ENCODE measurements at regions not wholly inside any gene's neighbourhood (a gene's known extent, or its start where the extent isn't known, plus 50 kb on each side); places are given as distances from the start of the nearest gene placed in this dataset.

GRCh38 chr6:63491119-63491518 lies 81.2 kb upstream of the LOC128125822 start:
- H3K27ac ChIP-seq: no peak overlapping the region
- H3K4me3 ChIP-seq: no peak overlapping the region
- no peaks in the 10 kb centered on the region for H3K27me3 ChIP-seq
- H3K4me1 ChIP-seq: no peaks in the 10 kb centered on the region
- H3K9me3 ChIP-seq (replicated peaks in 1 of 11): no peaks in the 10 kb centered on the region
- no peak overlapping the region for H3K4me2 ChIP-seq
- no peaks in the 10 kb centered on the region for H3K36me3 ChIP-seq
- no peaks in the 10 kb centered on the region for H4K20me1 ChIP-seq
- H3K9ac ChIP-seq: no peak overlapping the region
- no peak for TF ChIP-seq Cebpa-rat (IDR thresholded peaks at IDR 0.05)

DNA sequence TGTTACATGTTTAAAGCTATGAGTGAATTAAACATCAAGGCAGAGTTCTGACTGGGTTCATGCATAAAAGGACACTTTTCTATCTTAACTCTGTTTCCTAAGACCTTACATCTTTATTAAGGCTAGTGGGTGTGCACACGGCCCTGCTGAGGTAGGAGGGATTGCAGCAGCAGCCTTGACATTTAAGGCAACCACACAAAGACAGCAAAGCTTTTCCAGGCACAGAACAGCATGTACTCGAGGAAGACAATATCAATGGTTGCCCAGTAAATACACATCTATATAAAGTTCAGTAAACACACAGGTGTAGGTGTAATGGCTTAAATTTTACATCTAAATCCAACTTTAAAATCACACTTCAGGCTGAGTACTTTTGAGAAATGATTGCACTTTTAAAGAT lies 79.8 kb upstream of the LOC128125822 start:
- TF ChIP-seq Cebpa-rat (IDR thresholded peaks at IDR 0.05): no peak
- H3K4me2 ChIP-seq: no peak overlapping the region
- H3K4me3 ChIP-seq: no peak overlapping the region
- no peaks in the 10 kb centered on the region for H3K9me3 ChIP-seq (replicated peaks in 1 of 11)
- H4K20me1 ChIP-seq: no peaks in the 10 kb centered on the region
- no peaks in the 10 kb centered on the region for H3K36me3 ChIP-seq
- no peak overlapping the region for H3K9ac ChIP-seq
- no peak overlapping the region for H3K27ac ChIP-seq
- no peaks in the 10 kb centered on the region for H3K4me1 ChIP-seq
- no peaks in the 10 kb centered on the region for H3K27me3 ChIP-seq

DNA sequence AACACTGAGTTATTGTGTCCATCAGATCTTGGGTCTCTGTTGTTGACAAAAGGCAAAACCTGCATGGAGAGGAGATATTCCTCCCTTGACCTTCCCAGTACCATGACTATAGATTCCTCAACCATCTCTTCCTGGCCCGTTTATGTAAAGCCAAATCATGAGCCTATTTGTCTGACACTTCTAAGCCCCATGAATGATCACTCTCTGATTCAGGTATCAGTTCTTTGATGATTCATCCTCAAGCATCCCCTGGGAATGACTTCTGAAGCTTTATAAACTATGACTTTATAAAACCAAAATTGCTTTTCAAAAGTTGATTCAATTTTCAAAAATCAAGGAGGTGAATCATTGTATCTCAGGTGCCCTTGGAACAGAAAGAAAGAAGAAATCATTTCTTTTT lies 78.7 kb upstream of the LOC128125822 start:
- TF ChIP-seq Cebpa-rat (IDR thresholded peaks at IDR 0.05): no peak
- Histone ChIP-seq H3K36me3 (no peaks in the 10 kb centered on the region), H3K9ac (no peak overlapping the region), H3K4me2 (no peak overlapping the region), H4K20me1 (no peaks in the 10 kb centered on the region), H3K9me3 (replicated peaks in 1 of 11) (no peaks in the 10 kb centered on the region), H3K4me1 (no peaks in the 10 kb centered on the region), H3K27me3 (no peaks in the 10 kb centered on the region), H3K27ac (no peak overlapping the region), H3K4me3 (no peak overlapping the region)

GRCh38 chr6:63496361-63496804 lies 75.9 kb upstream of the LOC128125822 start:
- Histone ChIP-seq H3K9ac (no peak overlapping the region), H3K27ac (no peak overlapping the region), H3K4me3 (no peak overlapping the region), H3K4me1 (no peaks in the 10 kb centered on the region), H3K9me3 (replicated peaks in 1 of 11) (no peaks in the 10 kb centered on the region), H3K4me2 (no peak overlapping the region), H3K36me3 (no peaks in the 10 kb centered on the region), H3K27me3 (no peaks in the 10 kb centered on the region), H4K20me1 (no peaks in the 10 kb centered on the region)
- no peak for TF ChIP-seq Cebpa-rat (IDR thresholded peaks at IDR 0.05)

GRCh38 chr6:63502156-63502555 lies 70.1 kb upstream of the LOC128125822 start:
- Histone ChIP-seq H3K9me3 (replicated peaks in 1 of 11) (peaks cover 0 to 4% (median 0%) of the 10 kb centered on the region in 11 experiments; a peak in 1 of 22 replicates), H3K9ac (no peak overlapping the region), H3K27ac (no peak overlapping the region), H4K20me1 (no peaks in the 10 kb centered on the region), H3K4me2 (no peak overlapping the region), H3K27me3 (no peaks in the 10 kb centered on the region), H3K4me3 (no peak overlapping the region), H3K36me3 (no peaks in the 10 kb centered on the region), H3K4me1 (no peaks in the 10 kb centered on the region)
- no peak for TF ChIP-seq Cebpa-rat (IDR thresholded peaks at IDR 0.05)

DNA sequence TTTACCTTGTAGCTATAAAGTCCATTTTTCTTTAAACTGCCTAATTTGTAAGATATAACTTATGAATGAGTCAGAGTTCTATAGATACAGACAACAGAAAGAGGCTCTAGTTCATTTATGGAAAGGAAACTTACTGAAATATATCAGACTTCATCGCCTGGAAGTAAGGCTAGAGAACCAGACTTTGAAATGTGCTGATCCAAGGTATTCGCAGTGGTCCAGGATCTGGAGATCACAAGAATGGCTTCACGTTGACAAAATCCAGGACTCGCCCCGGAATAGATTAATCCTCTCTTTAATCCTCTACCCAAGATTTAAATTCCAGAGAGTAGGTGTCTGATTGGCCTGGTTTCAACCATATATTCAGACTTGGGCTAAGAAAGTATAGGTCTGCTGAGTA lies 69.1 kb upstream of the LOC128125822 start:
- no peaks in the 10 kb centered on the region for H4K20me1 ChIP-seq
- no peaks in the 10 kb centered on the region for H3K4me1 ChIP-seq
- no peak overlapping the region for H3K4me3 ChIP-seq
- no peak overlapping the region for H3K27ac ChIP-seq
- H3K27me3 ChIP-seq: no peaks in the 10 kb centered on the region
- H3K9ac ChIP-seq: no peak overlapping the region
- no peak for TF ChIP-seq Cebpa-rat (IDR thresholded peaks at IDR 0.05)
- H3K36me3 ChIP-seq: no peaks in the 10 kb centered on the region
- peaks cover 0 to 4% (median 0%) of the 10 kb centered on the region in 11 experiments; a peak in 1 of 22 replicates for H3K9me3 ChIP-seq (replicated peaks in 1 of 11)
- H3K4me2 ChIP-seq: no peak overlapping the region

GRCh38 chr6:63504777-63505384 lies 67.4 kb upstream of the LOC128125822 start:
- TF ChIP-seq Cebpa-rat (IDR thresholded peaks at IDR 0.05): no peak
- Histone ChIP-seq H3K9me3 (replicated peaks in 1 of 11) (peaks cover 0 to 4% (median 0%) of the 10 kb centered on the region in 11 experiments; a peak in 1 of 22 replicates), H3K9ac (no peak overlapping the region), H3K27ac (no peak overlapping the region), H4K20me1 (no peaks in the 10 kb centered on the region), H3K4me2 (no peak overlapping the region), H3K4me1 (no peaks in the 10 kb centered on the region), H3K4me3 (no peak overlapping the region), H3K27me3 (no peaks in the 10 kb centered on the region), H3K36me3 (no peaks in the 10 kb centered on the region)

GRCh38 chr6:63507096-63507495 lies 65.2 kb upstream of the LOC128125822 start:
- H3K9me3 ChIP-seq (replicated peaks in 1 of 11): peaks cover 0 to 4% (median 0%) of the 10 kb centered on the region in 11 experiments; a peak in 1 of 22 replicates
- no peak overlapping the region for H3K9ac ChIP-seq
- H3K4me1 ChIP-seq: no peaks in the 10 kb centered on the region
- no peaks in the 10 kb centered on the region for H4K20me1 ChIP-seq
- H3K27me3 ChIP-seq: no peaks in the 10 kb centered on the region
- H3K27ac ChIP-seq: no peak overlapping the region
- no peak overlapping the region for H3K4me3 ChIP-seq
- H3K4me2 ChIP-seq: no peak overlapping the region
- no peaks in the 10 kb centered on the region for H3K36me3 ChIP-seq
- TF ChIP-seq Cebpa-rat (IDR thresholded peaks at IDR 0.05): no peak

GRCh38 chr6:63509652-63510352 lies 62.5 kb upstream of the LOC128125822 start:
- no peaks in the 10 kb centered on the region for H4K20me1 ChIP-seq
- H3K4me3 ChIP-seq: no peak overlapping the region
- no peaks in the 10 kb centered on the region for H3K27me3 ChIP-seq
- no peak overlapping the region for H3K9ac ChIP-seq
- no peak for TF ChIP-seq Cebpa-rat (IDR thresholded peaks at IDR 0.05)
- H3K9me3 ChIP-seq (replicated peaks in 1 of 11): no peaks in the 10 kb centered on the region; a peak in 1 of 22 replicates
- H3K4me2 ChIP-seq: no peak overlapping the region
- no peaks in the 10 kb centered on the region for H3K4me1 ChIP-seq
- H3K27ac ChIP-seq: no peak overlapping the region
- no peaks in the 10 kb centered on the region for H3K36me3 ChIP-seq

GRCh38 chr6:63510353-63510686 lies 62.0 kb upstream of the LOC128125822 start:
- TF ChIP-seq Cebpa-rat (IDR thresholded peaks at IDR 0.05): no peak
- no peak overlapping the region for H3K9ac ChIP-seq

More at GRCh38 chr6:63510353-63510686, 62.0 kb upstream of the LOC128125822 start:
- no peaks in the 10 kb centered on the region for H4K20me1 ChIP-seq
- no peaks in the 10 kb centered on the region for H3K4me1 ChIP-seq
- H3K27ac ChIP-seq: no peak overlapping the region
- no peak overlapping the region for H3K4me2 ChIP-seq
- H3K27me3 ChIP-seq: no peaks in the 10 kb centered on the region
- H3K36me3 ChIP-seq: no peaks in the 10 kb centered on the region
- no peaks in the 10 kb centered on the region for H3K9me3 ChIP-seq (replicated peaks in 1 of 11)
- no peak overlapping the region for H3K4me3 ChIP-seq
